Suprapubic skin (tissue), 4 donors: ENCODE measurements at regions not wholly inside any gene's neighbourhood (a gene's known extent, or its start where the extent isn't known, plus 50 kb on each side); places are given as distances from the start of the nearest gene placed in this dataset.

Experiments used
- EP300 ChIP-seq: sonication (generic); formaldehyde crosslinking; IDR thresholded peaks from one replicate; pipeline ENCODE4 v1.6.1; 2017; ENCODE audit warnings: antibody characterized with exemption
- POLR2A ChIP-seq, 2 donors: fragments of 450-650 bp; IDR thresholded peaks; one replicate each; pipeline ENCODE4 v1.6.1; 2017; ENCODE audit warnings: antibody characterized with exemption in 2 of 2, mild to moderate bottlenecking in 2 of 2, moderate library complexity in 2 of 2
- POLR2AphosphoS5 ChIP-seq, 3 donors: sonication (generic); formaldehyde crosslinking; IDR thresholded peaks; one replicate each; pipeline ENCODE4 v1.6.1; 2017; ENCODE audit warnings: antibody characterized with exemption in 3 of 3
- TF ChIP-seq, protein P1 (sequence below), 2 donors: fragments of 200-600 bp in 1 of 2; fragments of 450-650 bp in 1 of 2; sonication (generic) in 1 of 2; IDR thresholded peaks; one replicate each; pipeline ENCODE4 v1.5.1; 2016 to 2019; ENCODE audit warnings: antibody characterized with exemption in 2 of 2, mild to moderate bottlenecking in 1 of 2, moderate library complexity in 1 of 2

DNA sequence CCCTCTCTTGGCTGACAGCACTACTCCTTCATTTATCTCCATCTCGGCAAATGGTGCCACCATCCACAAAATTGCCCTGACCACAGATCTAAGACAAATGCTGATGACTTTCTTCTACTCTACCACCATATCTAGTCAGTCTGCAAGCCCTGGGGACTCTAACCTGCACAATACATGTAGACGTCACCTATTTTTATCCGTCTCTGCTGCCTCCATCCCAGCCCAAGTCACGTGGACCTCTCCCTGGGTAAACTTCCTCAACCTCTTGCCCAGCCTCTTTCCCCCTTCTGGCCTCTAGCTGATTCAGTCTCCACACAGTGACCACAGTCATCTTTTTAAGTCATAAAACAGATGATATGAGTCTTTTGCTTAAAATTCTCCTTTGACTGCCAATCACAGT is 1203.0 kb downstream of the AACS start:
- TF ChIP-seq POLR2AphosphoS5 (IDR thresholded peaks at IDR 0.05) (no peak), POLR2A (IDR thresholded peaks at IDR 0.05) (no peak), EP300 (no peak)
- TF ChIP-seq, protein P1, sequence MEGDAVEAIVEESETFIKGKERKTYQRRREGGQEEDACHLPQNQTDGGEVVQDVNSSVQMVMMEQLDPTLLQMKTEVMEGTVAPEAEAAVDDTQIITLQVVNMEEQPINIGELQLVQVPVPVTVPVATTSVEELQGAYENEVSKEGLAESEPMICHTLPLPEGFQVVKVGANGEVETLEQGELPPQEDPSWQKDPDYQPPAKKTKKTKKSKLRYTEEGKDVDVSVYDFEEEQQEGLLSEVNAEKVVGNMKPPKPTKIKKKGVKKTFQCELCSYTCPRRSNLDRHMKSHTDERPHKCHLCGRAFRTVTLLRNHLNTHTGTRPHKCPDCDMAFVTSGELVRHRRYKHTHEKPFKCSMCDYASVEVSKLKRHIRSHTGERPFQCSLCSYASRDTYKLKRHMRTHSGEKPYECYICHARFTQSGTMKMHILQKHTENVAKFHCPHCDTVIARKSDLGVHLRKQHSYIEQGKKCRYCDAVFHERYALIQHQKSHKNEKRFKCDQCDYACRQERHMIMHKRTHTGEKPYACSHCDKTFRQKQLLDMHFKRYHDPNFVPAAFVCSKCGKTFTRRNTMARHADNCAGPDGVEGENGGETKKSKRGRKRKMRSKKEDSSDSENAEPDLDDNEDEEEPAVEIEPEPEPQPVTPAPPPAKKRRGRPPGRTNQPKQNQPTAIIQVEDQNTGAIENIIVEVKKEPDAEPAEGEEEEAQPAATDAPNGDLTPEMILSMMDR (IDR thresholded peaks at IDR 0.05): no peak
